ENCODE measurements at regions not wholly inside any gene's neighbourhood (a gene's known extent, or its start where the extent isn't known, plus 50 kb on each side); places are given as distances from the start of the nearest gene placed in this dataset.

DNA sequence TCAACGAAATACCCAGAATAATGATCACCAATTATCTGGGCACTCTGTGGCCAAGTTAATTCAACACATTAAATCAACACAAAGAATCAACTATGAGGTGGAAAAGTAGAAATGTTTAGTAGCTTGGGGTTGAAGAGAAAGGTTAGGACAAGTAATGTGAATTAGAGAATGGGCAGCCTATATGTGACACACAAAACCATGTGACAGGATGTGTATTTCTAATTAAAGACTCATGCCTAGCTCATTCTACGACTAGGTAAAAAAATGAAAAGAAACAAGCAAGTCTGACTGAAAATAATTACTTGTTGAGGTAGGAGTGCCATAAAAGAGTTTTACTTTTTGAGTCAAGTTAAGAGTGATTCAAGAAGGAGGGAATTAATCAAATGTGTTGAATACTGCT, 2646.0 kb upstream of the PCDH20 start:
- peak; percentile 7 for DNase-seq
- no peaks in the 10 kb centered on the region for H3K79me2 ChIP-seq (ENCODE audit: low read length)
- no peak overlapping the region for H3K9ac ChIP-seq (ENCODE audit: low read length)
- H3F3A ChIP-seq (ENCODE audit: insufficient read depth, low read length), result no peaks in the 10 kb centered on the region
- no peaks in the 10 kb centered on the region for H3K9me3 ChIP-seq (replicated peaks; ENCODE audit: insufficient read depth, low read length)
- no peaks in the 10 kb centered on the region for H3K9me2 ChIP-seq (replicated peaks; ENCODE audit: insufficient read depth, low read length)
- no peak overlapping the region for H3K4me2 ChIP-seq (ENCODE audit: low read depth, low read length)
- H3K4me3 ChIP-seq (ENCODE audit: low read length), result no peak overlapping the region
- no peaks in the 10 kb centered on the region for H4K20me1 ChIP-seq (ENCODE audit: insufficient read depth, low read length)
- no peaks in the 10 kb centered on the region for H3K4me1 ChIP-seq (ENCODE audit: low read length)
- H3K27ac ChIP-seq (ENCODE audit: low read length), result no peak overlapping the region
- TF ChIP-seq EZH2 (optimal IDR thresholded peaks at IDR 0.05; ENCODE audit: low read depth, low read length) (no peak), EZH2phosphoT487 (IDR thresholded peaks at IDR 0.05; ENCODE audit: low read length) (no peak)
- TF ChIP-seq, protein P1, sequence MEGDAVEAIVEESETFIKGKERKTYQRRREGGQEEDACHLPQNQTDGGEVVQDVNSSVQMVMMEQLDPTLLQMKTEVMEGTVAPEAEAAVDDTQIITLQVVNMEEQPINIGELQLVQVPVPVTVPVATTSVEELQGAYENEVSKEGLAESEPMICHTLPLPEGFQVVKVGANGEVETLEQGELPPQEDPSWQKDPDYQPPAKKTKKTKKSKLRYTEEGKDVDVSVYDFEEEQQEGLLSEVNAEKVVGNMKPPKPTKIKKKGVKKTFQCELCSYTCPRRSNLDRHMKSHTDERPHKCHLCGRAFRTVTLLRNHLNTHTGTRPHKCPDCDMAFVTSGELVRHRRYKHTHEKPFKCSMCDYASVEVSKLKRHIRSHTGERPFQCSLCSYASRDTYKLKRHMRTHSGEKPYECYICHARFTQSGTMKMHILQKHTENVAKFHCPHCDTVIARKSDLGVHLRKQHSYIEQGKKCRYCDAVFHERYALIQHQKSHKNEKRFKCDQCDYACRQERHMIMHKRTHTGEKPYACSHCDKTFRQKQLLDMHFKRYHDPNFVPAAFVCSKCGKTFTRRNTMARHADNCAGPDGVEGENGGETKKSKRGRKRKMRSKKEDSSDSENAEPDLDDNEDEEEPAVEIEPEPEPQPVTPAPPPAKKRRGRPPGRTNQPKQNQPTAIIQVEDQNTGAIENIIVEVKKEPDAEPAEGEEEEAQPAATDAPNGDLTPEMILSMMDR (IDR thresholded peaks at IDR 0.05; ENCODE audit: low read length), result no peak
- no peak overlapping the region for H2AFZ ChIP-seq (ENCODE audit: low read length)
- H3K27me3 ChIP-seq (replicated peaks; ENCODE audit: insufficient read depth, low read length), result no peaks in the 10 kb centered on the region
- H3K36me3 ChIP-seq (replicated peaks; ENCODE audit: insufficient read depth, low read length), result no peaks in the 10 kb centered on the region

DNA sequence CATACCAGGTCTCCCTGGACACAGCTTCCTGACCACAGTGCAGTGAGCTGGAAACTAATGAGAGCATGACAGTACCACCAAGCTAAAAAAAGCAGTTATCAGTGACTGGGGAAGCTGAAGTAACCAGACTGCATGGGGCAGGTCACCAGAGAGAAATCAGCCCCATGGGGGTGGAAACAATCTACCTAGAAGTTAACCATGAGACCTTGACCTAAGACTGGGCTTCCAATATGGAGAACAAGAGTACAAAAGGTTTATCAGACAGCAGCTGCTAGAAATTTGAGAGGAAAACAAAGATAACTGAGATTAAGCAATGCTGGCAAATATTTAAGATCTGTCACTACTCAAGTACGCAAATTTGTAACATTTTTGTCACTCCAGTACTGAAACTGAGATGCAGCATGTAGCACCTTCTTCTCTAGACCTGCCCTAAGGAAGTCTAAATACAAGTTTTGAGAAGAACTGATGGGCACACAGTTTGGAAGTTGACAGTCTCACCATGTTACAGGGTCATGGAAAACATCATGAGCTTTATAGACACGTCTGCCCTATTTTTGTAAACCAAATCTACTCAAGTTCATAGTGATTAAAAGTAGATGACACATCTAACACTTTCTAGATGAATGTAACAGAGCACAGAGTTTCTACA, 2641.8 kb upstream of the PCDH20 start:
- H3K4me3 ChIP-seq (ENCODE audit: low read length), result no peak overlapping the region
- no peaks in the 10 kb centered on the region for H4K20me1 ChIP-seq (ENCODE audit: insufficient read depth, low read length)
- no peak overlapping the region for H2AFZ ChIP-seq (ENCODE audit: low read length)
- no peak overlapping the region for H3K4me2 ChIP-seq (ENCODE audit: low read depth, low read length)
- no peaks in the 10 kb centered on the region for H3K36me3 ChIP-seq (replicated peaks; ENCODE audit: insufficient read depth, low read length)
- H3K79me2 ChIP-seq (ENCODE audit: low read length), result no peaks in the 10 kb centered on the region
- H3K9me2 ChIP-seq (replicated peaks; ENCODE audit: insufficient read depth, low read length), result no peaks in the 10 kb centered on the region
- H3K9me3 ChIP-seq (replicated peaks; ENCODE audit: insufficient read depth, low read length), result no peaks in the 10 kb centered on the region
- H3K27me3 ChIP-seq (replicated peaks; ENCODE audit: insufficient read depth, low read length), result no peaks in the 10 kb centered on the region
- TF ChIP-seq EZH2phosphoT487 (IDR thresholded peaks at IDR 0.05; ENCODE audit: low read length) (no peak), EZH2 (optimal IDR thresholded peaks at IDR 0.05; ENCODE audit: low read depth, low read length) (no peak)
- TF ChIP-seq, protein P1 (IDR thresholded peaks at IDR 0.05; ENCODE audit: low read length), result no peak
- H3K27ac ChIP-seq (ENCODE audit: low read length), result no peak overlapping the region
- no peak overlapping the region for H3K9ac ChIP-seq (ENCODE audit: low read length)
- H3K4me1 ChIP-seq (ENCODE audit: low read length), result no peaks in the 10 kb centered on the region
- no peak for DNase-seq
- no peaks in the 10 kb centered on the region for H3F3A ChIP-seq (ENCODE audit: insufficient read depth, low read length)

DNA sequence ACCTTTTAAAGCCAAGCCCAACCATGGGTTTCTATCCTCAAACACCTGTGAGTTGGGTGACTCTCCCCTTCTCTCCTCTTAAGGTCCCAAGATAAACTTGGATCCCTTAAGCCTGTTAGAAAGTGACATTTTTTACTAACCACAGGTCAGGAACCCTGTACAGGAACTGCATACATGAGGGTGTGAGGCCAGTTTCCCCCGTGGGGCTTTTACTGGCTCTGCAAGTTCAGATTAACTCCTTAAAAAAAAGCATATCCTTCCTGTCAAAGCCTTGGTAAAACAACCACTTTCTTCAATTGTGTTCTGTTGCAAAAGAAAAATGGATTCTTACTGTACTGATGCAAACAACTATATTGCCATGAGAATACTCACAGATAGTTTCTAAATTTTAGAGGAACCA, 2638.7 kb upstream of the PCDH20 start:
- Histone ChIP-seq H3K36me3 (replicated peaks; ENCODE audit: insufficient read depth, low read length) (no peaks in the 10 kb centered on the region), H3K9me3 (replicated peaks; ENCODE audit: insufficient read depth, low read length) (no peaks in the 10 kb centered on the region), H3K4me3 (ENCODE audit: low read length) (no peak overlapping the region), H3K4me1 (ENCODE audit: low read length) (no peaks in the 10 kb centered on the region), H3K4me2 (ENCODE audit: low read depth, low read length) (no peak overlapping the region), H3K9me2 (replicated peaks; ENCODE audit: insufficient read depth, low read length) (no peaks in the 10 kb centered on the region), H4K20me1 (ENCODE audit: insufficient read depth, low read length) (no peaks in the 10 kb centered on the region), H2AFZ (ENCODE audit: low read length) (no peak overlapping the region), H3K79me2 (ENCODE audit: low read length) (no peaks in the 10 kb centered on the region), H3K9ac (ENCODE audit: low read length) (no peak overlapping the region), H3K27me3 (replicated peaks; ENCODE audit: insufficient read depth, low read length) (no peaks in the 10 kb centered on the region), H3K27ac (ENCODE audit: low read length) (no peak overlapping the region), H3F3A (ENCODE audit: insufficient read depth, low read length) (no peaks in the 10 kb centered on the region)
- TF ChIP-seq, protein P1 (IDR thresholded peaks at IDR 0.05; ENCODE audit: low read length), result no peak
- TF ChIP-seq EZH2 (optimal IDR thresholded peaks at IDR 0.05; ENCODE audit: low read depth, low read length) (no peak), EZH2phosphoT487 (IDR thresholded peaks at IDR 0.05; ENCODE audit: low read length) (no peak)
- DNase-seq, result no peak

Data from MM.1S (cell line).